Transverse colon (tissue), 4 donors: ENCODE measurements at regions not wholly inside any gene's neighbourhood (a gene's known extent, or its start where the extent isn't known, plus 50 kb on each side); places are given as distances from the start of the nearest gene placed in this dataset.

ENCODE experiments used
- DNase-seq: peaks from one replicate; pipeline ENCODE4 v3.0.0-alpha.2; 2019
- H3K27ac ChIP-seq, 4 donors: fragments of 200-600 bp; sonication (generic); 2 replicates each; pipeline ENCODE4 v1.5.1; 2016 to 2018; ENCODE audit warnings: inconsistent platforms in 4 of 4
- H3K27me3 ChIP-seq: fragments of 200-600 bp; sonication (generic); 2 replicates; pipeline ENCODE4 v1.5.1; 2017; ENCODE audit warnings: inconsistent platforms
- H3K36me3 ChIP-seq, 4 donors: fragments of 200-600 bp; sonication (generic); 2 replicates each; pipeline ENCODE4 v1.5.1; 2017 to 2019; ENCODE audit warnings: inconsistent platforms in 4 of 4
- H3K4me1 ChIP-seq, 4 donors: fragments of 200-600 bp; sonication (generic); 2 replicates each; pipeline ENCODE4 v1.5.1; 2017 to 2020; ENCODE audit warnings: inconsistent platforms in 4 of 4
- H3K4me3 ChIP-seq, 4 donors: fragments of 200-600 bp; sonication (generic); 1 replicate in 1 of 4; 2 replicates in 3 of 4; pipeline versions ENCODE4 v1.5.1 to v1.6.1; 2017 to 2019; ENCODE audit warnings: inconsistent platforms in 4 of 4
- H3K9me3 ChIP-seq, 2 donors: fragments of 200-600 bp; sonication (generic); 2 replicates each; pipeline ENCODE4 v1.5.1; 2017 to 2019; ENCODE audit warnings: inconsistent platforms in 2 of 2
- EP300 ChIP-seq: sonication (generic); formaldehyde crosslinking; IDR thresholded peaks from one replicate; pipeline ENCODE4 v1.6.1; 2017; ENCODE audit warnings: antibody characterized with exemption, low read depth
- POLR2A ChIP-seq: fragments of 450-650 bp; IDR thresholded peaks from one replicate; pipeline ENCODE4 v1.6.1; 2016; ENCODE audit warnings: antibody characterized with exemption, mild to moderate bottlenecking, moderate library complexity
- POLR2AphosphoS5 ChIP-seq, 3 donors: sonication (generic); formaldehyde crosslinking; IDR thresholded peaks; one replicate each; pipeline ENCODE4 v1.6.1; 2016; ENCODE audit warnings: antibody characterized with exemption in 3 of 3
- WGBS, 2 donors: methylation state at CpG; one replicate each; pipeline ENCODE4 v1.1.5; 2018; ENCODE audit warnings: low coverage in 1 of 2; 5-methylcytosine and 5-hydroxymethylcytosine counted together
- in situ Hi-C, 4 donors: fragments of 200-750 bp; cut with MboI; loops; one replicate each; pipeline versions ENCODE4 v1.15.0 to v1.15.1; 2017; ENCODE audit warnings: low sequenced_read_pairs in 3 of 4, low pct_ligation_motif_present in 1 of 4, low pct_unique_long_range_greater_than_20kb in 1 of 4
- intact Hi-C: fragments of 100-400 bp; cut with DNase I; formaldehyde crosslinking; loops from one replicate; pipeline ENCODE4 v1.15.1; 2023; ENCODE audit warnings: low total_unique reads
- TF ChIP-seq, protein P1 (sequence below), 5 experiments: fragments of 200-600 bp in 3 of 5; fragments of 450-650 bp in 2 of 5; sonication (generic) in 3 of 5; IDR thresholded peaks; 1 replicate in 2 of 5; 2 replicates in 3 of 5; pipeline ENCODE4 v1.5.1; 2016 to 2017; ENCODE audit warnings: antibody characterized with exemption in 5 of 5, inconsistent platforms in 3 of 5, mild to moderate bottlenecking in 2 of 5, moderate library complexity in 1 of 5

DNA sequence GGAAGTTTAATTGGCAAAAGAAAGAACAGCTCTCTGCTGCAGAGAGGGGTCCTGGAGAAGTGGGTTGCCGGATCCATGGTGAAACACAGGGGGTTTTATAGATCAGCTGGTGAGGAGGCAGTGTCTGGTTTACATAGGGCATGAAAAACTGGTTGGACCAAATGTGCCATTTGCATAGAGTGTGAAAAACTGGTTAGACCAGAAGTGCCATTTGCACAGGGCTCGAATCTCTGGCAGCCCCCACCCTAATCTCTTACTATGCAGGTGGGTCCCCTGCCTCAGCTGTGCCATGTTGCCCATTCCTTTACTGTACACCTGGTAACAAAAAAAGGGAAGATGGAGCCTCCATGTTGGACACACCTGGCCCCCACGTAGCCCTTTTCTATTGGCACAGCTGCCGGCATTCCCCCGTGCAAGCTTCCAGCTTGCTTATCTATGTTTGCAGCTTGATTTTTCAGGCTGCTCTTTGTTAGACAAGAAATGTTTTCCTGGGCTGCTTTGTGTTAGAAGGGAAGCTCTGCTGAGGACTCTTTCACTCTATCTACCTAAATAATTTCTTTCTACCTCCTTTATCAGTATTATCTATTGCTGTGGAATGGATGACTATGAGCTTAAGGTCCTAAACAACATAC lies 61.1 kb upstream of the TMEM132D start:
- no peak for DNase-seq
- no peak overlapping the region for H3K27ac ChIP-seq
- no peaks in the 10 kb centered on the region for H3K9me3 ChIP-seq
- no peaks in the 10 kb centered on the region for H3K4me1 ChIP-seq
- TF ChIP-seq POLR2AphosphoS5 (IDR thresholded peaks at IDR 0.05) (no peak), POLR2A (no peak), EP300 (no peak)
- TF ChIP-seq, protein P1, sequence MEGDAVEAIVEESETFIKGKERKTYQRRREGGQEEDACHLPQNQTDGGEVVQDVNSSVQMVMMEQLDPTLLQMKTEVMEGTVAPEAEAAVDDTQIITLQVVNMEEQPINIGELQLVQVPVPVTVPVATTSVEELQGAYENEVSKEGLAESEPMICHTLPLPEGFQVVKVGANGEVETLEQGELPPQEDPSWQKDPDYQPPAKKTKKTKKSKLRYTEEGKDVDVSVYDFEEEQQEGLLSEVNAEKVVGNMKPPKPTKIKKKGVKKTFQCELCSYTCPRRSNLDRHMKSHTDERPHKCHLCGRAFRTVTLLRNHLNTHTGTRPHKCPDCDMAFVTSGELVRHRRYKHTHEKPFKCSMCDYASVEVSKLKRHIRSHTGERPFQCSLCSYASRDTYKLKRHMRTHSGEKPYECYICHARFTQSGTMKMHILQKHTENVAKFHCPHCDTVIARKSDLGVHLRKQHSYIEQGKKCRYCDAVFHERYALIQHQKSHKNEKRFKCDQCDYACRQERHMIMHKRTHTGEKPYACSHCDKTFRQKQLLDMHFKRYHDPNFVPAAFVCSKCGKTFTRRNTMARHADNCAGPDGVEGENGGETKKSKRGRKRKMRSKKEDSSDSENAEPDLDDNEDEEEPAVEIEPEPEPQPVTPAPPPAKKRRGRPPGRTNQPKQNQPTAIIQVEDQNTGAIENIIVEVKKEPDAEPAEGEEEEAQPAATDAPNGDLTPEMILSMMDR (IDR thresholded peaks at IDR 0.05), result no peak
- no peak overlapping the region for H3K4me3 ChIP-seq
- no peaks in the 10 kb centered on the region for H3K27me3 ChIP-seq
- intact Hi-C loops (no loop called here), in situ Hi-C loops (no loop called here)
- WGBS, 2 donors, result 37 to 41% methylated on average over 5 of the region's 5 CpGs
- no peaks in the 10 kb centered on the region for H3K36me3 ChIP-seq

DNA sequence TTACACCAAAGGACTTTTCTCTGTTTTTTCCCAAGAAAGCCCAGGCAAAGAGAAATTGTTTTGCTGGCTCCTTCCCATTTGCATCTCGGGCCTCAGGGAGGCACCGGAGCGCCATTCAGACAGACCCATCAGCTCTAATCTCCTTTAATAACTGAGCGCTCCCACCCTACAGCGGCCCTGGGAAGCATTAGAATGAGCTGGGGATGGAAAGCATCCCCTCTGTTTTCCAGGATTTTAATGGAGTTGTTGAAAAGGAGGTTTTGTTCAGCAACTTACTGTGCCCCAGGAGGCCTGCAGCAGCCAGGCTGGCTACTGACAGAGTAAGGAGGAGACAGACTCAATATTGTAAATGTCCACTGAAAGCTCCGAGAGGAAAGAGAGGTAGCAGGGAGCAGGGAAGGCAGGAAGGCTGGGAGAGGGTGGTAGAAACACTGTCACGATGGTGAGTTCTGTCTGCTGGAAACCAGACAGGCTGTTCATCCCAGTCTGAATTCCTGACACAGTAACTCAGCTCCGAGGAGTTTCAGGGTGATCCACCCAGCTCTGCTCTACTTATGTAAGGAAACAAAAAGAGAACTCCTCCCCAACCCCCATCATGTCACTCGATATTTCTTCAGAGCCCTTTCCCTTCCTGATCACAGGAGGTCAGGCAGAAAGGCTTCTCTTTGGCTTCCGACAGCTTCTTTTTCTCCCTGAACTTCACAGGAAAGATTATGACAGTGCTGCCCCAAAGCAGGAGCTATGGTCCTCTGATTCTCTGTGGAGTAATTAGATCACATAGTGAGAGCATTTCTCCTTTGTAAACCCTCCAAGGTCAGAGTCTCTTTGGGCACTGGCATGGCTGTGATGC lies 62.5 kb upstream of the TMEM132D start:
- TF ChIP-seq EP300 (no peak), POLR2A (no peak), POLR2AphosphoS5 (IDR thresholded peaks at IDR 0.05) (no peak)
- TF ChIP-seq, protein P1 (IDR thresholded peaks at IDR 0.05), result no peak
- no peaks in the 10 kb centered on the region for H3K9me3 ChIP-seq
- H3K4me3 ChIP-seq, result no peak overlapping the region
- DNase-seq, result no peak
- no peaks in the 10 kb centered on the region for H3K27me3 ChIP-seq
- no peak overlapping the region for H3K27ac ChIP-seq
- in situ Hi-C loops (no loop called here), intact Hi-C loops (no loop called here)
- 26 to 43% methylated on average over 9 to 10 of the region's 10 CpGs for WGBS, 2 donors
- no peaks in the 10 kb centered on the region for H3K36me3 ChIP-seq
- H3K4me1 ChIP-seq, result no peaks in the 10 kb centered on the region

DNA sequence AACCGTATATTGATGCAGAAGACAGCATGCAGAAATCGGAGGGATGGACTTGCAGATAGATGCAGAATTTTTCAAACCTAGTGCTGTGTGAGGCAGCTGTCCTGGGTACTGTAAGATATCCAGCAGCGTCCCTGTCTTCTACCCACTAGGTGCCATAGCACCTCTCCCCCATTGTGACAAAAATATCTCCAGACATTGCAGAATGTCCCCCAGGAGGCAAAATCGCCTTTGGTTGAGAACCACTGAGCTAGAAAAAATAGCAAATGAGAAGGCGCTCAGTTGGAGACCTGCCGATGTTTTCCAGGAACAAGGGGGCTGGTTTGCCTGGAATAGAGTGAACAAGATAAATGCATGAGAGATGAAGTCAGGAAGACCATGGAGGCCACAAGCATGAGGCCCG lies 67.9 kb upstream of the TMEM132D start:
- H3K4me1 ChIP-seq, result no peaks in the 10 kb centered on the region
- H3K36me3 ChIP-seq, result no peaks in the 10 kb centered on the region
- no peaks in the 10 kb centered on the region for H3K9me3 ChIP-seq
- intact Hi-C loops (no loop called here), in situ Hi-C loops (no loop called here)
- no peak overlapping the region for H3K27ac ChIP-seq
- WGBS, 2 donors, result 84 to 86% methylated on average over 4 to 7 of the region's 7 CpGs
- TF ChIP-seq, protein P1 (IDR thresholded peaks at IDR 0.05), result no peak
- no peak for TF ChIP-seq POLR2A
- TF ChIP-seq EP300, result no peak
- TF ChIP-seq POLR2AphosphoS5 (IDR thresholded peaks at IDR 0.05), result no peak
- H3K4me3 ChIP-seq, result no peak overlapping the region
- no peaks in the 10 kb centered on the region for H3K27me3 ChIP-seq
- no peak for DNase-seq

DNA sequence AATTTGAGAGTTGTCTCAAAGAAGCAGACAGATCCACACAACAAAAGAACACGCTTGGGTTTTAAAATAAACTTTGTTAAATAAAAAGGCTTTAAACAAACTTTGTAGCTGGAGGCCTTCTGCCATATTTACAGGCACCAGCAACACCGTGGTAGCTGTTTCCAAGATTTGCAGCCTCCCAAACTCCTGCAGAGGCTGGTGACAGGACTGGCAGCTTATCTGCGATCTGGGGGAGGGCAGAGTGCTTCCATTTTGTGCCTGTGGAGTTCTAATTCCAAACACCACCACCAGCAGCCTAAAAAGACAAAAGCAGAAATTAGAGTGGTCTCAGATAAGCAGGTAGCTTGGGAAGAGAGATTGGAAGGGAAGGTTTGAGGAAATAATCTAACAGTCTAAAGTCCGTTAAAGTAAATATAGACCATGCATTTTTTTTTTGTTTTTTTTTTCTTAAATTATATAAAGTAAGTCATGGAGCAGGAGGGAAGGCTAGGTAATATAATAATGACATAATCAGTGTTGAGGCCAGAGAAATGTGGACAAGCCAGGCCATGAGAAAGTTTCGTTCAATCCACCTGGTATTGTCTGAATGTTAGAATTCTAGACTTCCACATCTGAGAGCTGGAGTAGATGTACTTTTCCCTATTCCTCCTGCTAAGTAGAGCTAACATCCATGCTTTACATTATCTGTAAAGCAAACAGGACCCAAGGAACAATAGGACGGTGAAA lies 69.6 kb upstream of the TMEM132D start:
- Histone ChIP-seq H3K4me1 (no peaks in the 10 kb centered on the region), H3K9me3 (no peaks in the 10 kb centered on the region), H3K4me3 (no peak overlapping the region), H3K27me3 (no peaks in the 10 kb centered on the region), H3K36me3 (no peaks in the 10 kb centered on the region), H3K27ac (no peak overlapping the region)
- intact Hi-C loops, result no loop called here
- TF ChIP-seq POLR2AphosphoS5 (IDR thresholded peaks at IDR 0.05), result no peak
- TF ChIP-seq POLR2A, result no peak
- TF ChIP-seq, protein P1 (IDR thresholded peaks at IDR 0.05), result no peak
- no peak for TF ChIP-seq EP300
- in situ Hi-C loops, result no loop called here
- DNase-seq, result no peak
- WGBS, 2 donors, result 42 to 54% methylated on average over 5 to 6 of the region's 6 CpGs
